Endothelial cell of umbilical vein (primary cell): ENCODE measurements at regions not wholly inside any gene's neighbourhood (a gene's known extent, or its start where the extent isn't known, plus 50 kb on each side); places are given as distances from the start of the nearest gene placed in this dataset.

Experiments
- BruUV-seq: library from RNA; stranded (reverse); fragments of 400-500 nt; replicated peaks from 2 replicates; lab custom pipeline; 2021; lab: Mats Ljungman, UMichigan
- CTCF ChIA-PET: fragments of 300-600, 350-600 bp; sonication (Branson Sonifier 250); formaldehyde crosslinking; loops from one replicate; lab custom pipeline; 2021; ENCODE audit warnings: antibody characterized with exemption, inconsistent platforms; lab: Charles Lee
- POLR2A ChIA-PET: fragments of 300-600, 350-600 bp; sonication (Branson Sonifier 250); formaldehyde crosslinking; loops from one replicate; lab custom pipeline; 2021; ENCODE audit warnings: antibody characterized with exemption, inconsistent platforms; lab: Charles Lee
- DNase-seq: peaks from one replicate; pipeline ENCODE4 v3.0.0-alpha.2; 2011; ENCODE audit warnings: low read depth, low spot score
- FAIRE-seq: peaks from 2 replicates; lab custom pipeline; 2011; peaks lifted over from hg19 to GRCh38; lab: Jason Lieb, UNC
- H2AFZ ChIP-seq: 2 replicates; pipeline ENCODE4 v1.6.0; 2012; ENCODE audit warnings: low read depth, low read length, control low read depth, inconsistent platforms
- H3K27ac ChIP-seq: 2 replicates; pipeline ENCODE4 v1.5.1; 2011; ENCODE audit warnings: low read depth, mild to moderate bottlenecking, control low read depth, low read length, moderate library complexity; ENCODE audit not compliant: insufficient read depth
- H3K27me3 ChIP-seq, 2 experiments: 2 replicates each; pipeline versions ENCODE4 v1.6.0 to v1.6.1; 2011; ENCODE audit warnings: low read length in 2 of 2, mixed read lengths in 1 of 2; ENCODE audit not compliant: control insufficient read depth in 2 of 2, insufficient read depth in 2 of 2
- H3K36me3 ChIP-seq, 2 experiments: 2 replicates in 1 of 2; 3 replicates in 1 of 2; pipeline ENCODE4 v1.5.1; 2011; ENCODE audit warnings: low read length in 2 of 2, mild to moderate bottlenecking in 1 of 2, moderate library complexity in 1 of 2; ENCODE audit not compliant: control insufficient read depth in 2 of 2, insufficient read depth in 2 of 2; ENCODE audit errors: extremely low read depth in 1 of 2
- H3K4me1 ChIP-seq: 3 replicates; pipeline ENCODE4 v1.5.1; 2011; ENCODE audit warnings: mild to moderate bottlenecking, low read length; ENCODE audit not compliant: control insufficient read depth, insufficient read depth; ENCODE audit errors: extremely low read depth
- H3K4me2 ChIP-seq: 2 replicates; pipeline ENCODE4 v1.6.1; 2011; ENCODE audit warnings: low read length, control low read depth, mixed read lengths; ENCODE audit not compliant: insufficient read depth
- H3K4me3 ChIP-seq, 3 experiments: fragments of 200-600 bp in 1 of 3; sonication (generic), shearing (Covaris generic) in 1 of 3; replicated peaks in 1 of 3; 2 replicates each; pipeline ENCODE4 v1.5.1; 2011 to 2016; ENCODE audit warnings: control low read depth in 3 of 3, low read length in 3 of 3, mild to moderate bottlenecking in 2 of 3, inconsistent platforms in 1 of 3, low read depth in 1 of 3, moderate library complexity in 1 of 3; ENCODE audit not compliant: insufficient read depth in 1 of 3
- H3K79me2 ChIP-seq: 2 replicates; pipeline ENCODE4 v1.6.0; 2012; ENCODE audit warnings: low read length, inconsistent platforms; ENCODE audit not compliant: control insufficient read depth, insufficient read depth
- H3K9ac ChIP-seq: replicated peaks from 2 replicates; pipeline ENCODE3; 2011; ENCODE audit warnings: low read length, control low read depth; ENCODE audit not compliant: insufficient read depth; ENCODE audit errors: extremely low read depth
- H3K9me1 ChIP-seq: replicated peaks from 3 replicates; pipeline ENCODE4 v1.6.0; 2011; ENCODE audit warnings: mild to moderate bottlenecking, low read length; ENCODE audit not compliant: control insufficient read depth, insufficient read depth; ENCODE audit errors: extremely low read depth
- H3K9me3 ChIP-seq: replicated peaks from 2 replicates; pipeline ENCODE4 v1.5.1; 2012; ENCODE audit warnings: low read length, inconsistent platforms; ENCODE audit not compliant: control insufficient read depth, insufficient read depth
- H4K20me1 ChIP-seq: replicated peaks from 2 replicates; pipeline ENCODE3; 2011; ENCODE audit warnings: mild to moderate bottlenecking, low read length; ENCODE audit not compliant: control insufficient read depth, insufficient read depth; ENCODE audit errors: extremely low read depth
- CTCF ChIP-seq, 2 donors: IDR thresholded peaks; 1 replicate in 1 of 2; 2 replicates in 1 of 2; pipeline ENCODE4 v1.5.1; 2011; ENCODE audit warnings: low read length in 2 of 2, mild to moderate bottlenecking in 2 of 2, moderate library complexity in 2 of 2, control low read depth in 1 of 2, inconsistent platforms in 1 of 2, low read depth in 1 of 2; ENCODE audit not compliant: insufficient read depth in 1 of 2; ENCODE audit errors: extremely low read depth in 1 of 2
- EZH2 ChIP-seq: IDR thresholded peaks from 2 replicates; pipeline ENCODE4 v1.6.1; 2012; ENCODE audit warnings: borderline replicate concordance, low read depth, mild to moderate bottlenecking, moderate library complexity, low read length, inconsistent platforms; ENCODE audit not compliant: severe bottlenecking
- FOS ChIP-seq: IDR thresholded peaks from 2 replicates; pipeline ENCODE4 v1.6.1; 2011; ENCODE audit warnings: mild to moderate bottlenecking, low read length, moderate library complexity, borderline replicate concordance; ENCODE audit not compliant: insufficient read depth
- GATA2 ChIP-seq: IDR thresholded peaks from 2 replicates; pipeline ENCODE4 v1.7.0; 2011; ENCODE audit warnings: low read depth, mild to moderate bottlenecking, moderate library complexity, mixed read lengths, low read length; ENCODE audit not compliant: insufficient read length, insufficient read depth
- JUN ChIP-seq: IDR thresholded peaks from 2 replicates; pipeline ENCODE4 v1.6.1; 2011; ENCODE audit warnings: borderline replicate concordance, low read depth; ENCODE audit not compliant: insufficient read length, insufficient read depth
- MAX ChIP-seq: IDR thresholded peaks from 2 replicates; pipeline ENCODE4 v1.6.1; 2011; ENCODE audit not compliant: insufficient read depth, insufficient read length
- MYC ChIP-seq: IDR thresholded peaks from one replicate; pipeline ENCODE4 v1.6.1; 2011; ENCODE audit warnings: mild to moderate bottlenecking, low read depth, low read length
- POLR2A ChIP-seq: IDR thresholded peaks from 2 replicates; pipeline ENCODE4 v1.6.1; 2012; ENCODE audit warnings: low read depth, mild to moderate bottlenecking, control low read depth, low read length
- POLR2AphosphoS5 ChIP-seq: IDR thresholded peaks from 2 replicates; pipeline ENCODE4 v1.6.1; 2012; ENCODE audit warnings: low read depth, mild to moderate bottlenecking, control low read depth, low read length, moderate library complexity; ENCODE audit not compliant: insufficient read depth
- dilution Hi-C: fragments of 300-500 bp; cut with MboI; formaldehyde crosslinking; loops from one replicate; pipeline ENCODE4 v1.15.0; 2019; ENCODE audit warnings: low sequenced_read_pairs; ENCODE audit not compliant: extremely low pct_ligation_motif_present
- intact Hi-C: fragments of 100-400 bp; cut with micrococcal nuclease; formaldehyde crosslinking; loops from one replicate; pipeline ENCODE4 v1.10.0; 2022

- Histone ChIP-seq H3K27me3 (no peaks in the 10 kb centered on the region), H3K9ac (no peak overlapping the region), H3K4me2 (no peak overlapping the region), H3K27ac (no peak overlapping the region), H3K79me2 (no peaks in the 10 kb centered on the region), H3K4me1 (no peaks in the 10 kb centered on the region), H2AFZ (no peak overlapping the region), H3K9me1 (no peaks in the 10 kb centered on the region), H3K9me3 (no peaks in the 10 kb centered on the region), H4K20me1 (no peaks in the 10 kb centered on the region), H3K36me3 (no peaks in the 10 kb centered on the region), H3K4me3 (no peak overlapping the region)
- intact Hi-C loops: no loop called here
- CTCF ChIA-PET: no interaction called here
- BruUV-seq: no TSS peak
- POLR2A ChIA-PET: no interaction called here
- no peak for TF ChIP-seq POLR2AphosphoS5
- no peak for TF ChIP-seq POLR2A
- no peak for TF ChIP-seq CTCF (IDR thresholded peaks at IDR 0.05; ENCODE audit: extremely low read depth in 1 of 2, insufficient read depth in 1 of 2, low read depth in 1 of 2, low read length in 2 of 2)
- TF ChIP-seq FOS: no peak
- no peak for TF ChIP-seq EZH2
- no peak for DNase-seq
- no peak for FAIRE-seq
- dilution Hi-C loops: no loop called here
Measured at GRCh38 chr5:18105449-18105848, 471.2 kb downstream of the TAF11L14 start.

GRCh38 chr5:18111906-18112465 is 477.7 kb downstream of the TAF11L14 start:
- no peaks in the 10 kb centered on the region for H3K9me3 ChIP-seq

More at GRCh38 chr5:18111906-18112465, 477.7 kb downstream of the TAF11L14 start:
- H3K27me3 ChIP-seq: no peaks in the 10 kb centered on the region
- FAIRE-seq (no peak), DNase-seq (no peak)
- no peak overlapping the region for H3K9ac ChIP-seq
- H3K36me3 ChIP-seq: no peaks in the 10 kb centered on the region
- POLR2A ChIA-PET: no interaction called here
- H3K4me1 ChIP-seq: no peaks in the 10 kb centered on the region
- no peak for TF ChIP-seq JUN
- TF ChIP-seq FOS: no peak
- no peak for TF ChIP-seq EZH2
- TF ChIP-seq GATA2: no peak
- TF ChIP-seq POLR2A: no peak
- no peak for TF ChIP-seq POLR2AphosphoS5
- TF ChIP-seq MYC: no peak
- no peak for TF ChIP-seq MAX
- no peak for TF ChIP-seq CTCF (IDR thresholded peaks at IDR 0.05; ENCODE audit: extremely low read depth in 1 of 2, insufficient read depth in 1 of 2, low read depth in 1 of 2, low read length in 2 of 2)
- no peak overlapping the region for H2AFZ ChIP-seq
- intact Hi-C loops (no loop called here), dilution Hi-C loops (no loop called here)
- H3K27ac ChIP-seq: no peak overlapping the region
- no peaks in the 10 kb centered on the region for H3K79me2 ChIP-seq
- H4K20me1 ChIP-seq: no peaks in the 10 kb centered on the region
- no peak overlapping the region for H3K4me3 ChIP-seq
- CTCF ChIA-PET: no interaction called here
- no peak overlapping the region for H3K4me2 ChIP-seq
- BruUV-seq: no TSS peak
- no peaks in the 10 kb centered on the region for H3K9me1 ChIP-seq
